Mesenchymal stem cell (in vitro differentiated cells and primary cell): ENCODE measurements at regions not wholly inside any gene's neighbourhood (a gene's known extent, or its start where the extent isn't known, plus 50 kb on each side); places are given as distances from the start of the nearest gene placed in this dataset.
A peak's percentile ranks its signal among the peaks of the same experiment; 100 is the strongest.

Source experiments
- DNase-seq: peaks from one replicate; pipeline ENCODE4 v3.0.0-alpha.2; 2013
- H2AFZ ChIP-seq: one replicate; pipeline ENCODE4 v1.6.1; 2013; ENCODE audit warnings: low read depth, mild to moderate bottlenecking, control low read depth, inconsistent platforms, low read length, moderate library complexity
- H2AK5ac ChIP-seq: 2 replicates; pipeline ENCODE4 v1.6.1; 2013; ENCODE audit warnings: low read length, moderate library complexity, mild to moderate bottlenecking, inconsistent platforms; ENCODE audit not compliant: severe bottlenecking
- H2BK120ac ChIP-seq: one replicate; pipeline ENCODE4 v1.6.1; 2013; ENCODE audit warnings: low read depth, mild to moderate bottlenecking, inconsistent platforms, low read length, moderate library complexity
- H2BK12ac ChIP-seq, 2 experiments: one replicate each; pipeline ENCODE4 v1.6.1; 2013; ENCODE audit warnings: inconsistent platforms in 2 of 2, low read length in 2 of 2, mild to moderate bottlenecking in 2 of 2, moderate library complexity in 2 of 2, control low read depth in 1 of 2
- H2BK15ac ChIP-seq: one replicate; pipeline ENCODE4 v1.6.1; 2013; ENCODE audit warnings: mild to moderate bottlenecking, low read depth, inconsistent platforms; ENCODE audit not compliant: poor library complexity, severe bottlenecking
- H2BK5ac ChIP-seq: 2 replicates; pipeline ENCODE4 v1.6.1; 2013; ENCODE audit warnings: low read depth, mild to moderate bottlenecking, low read length, control low read depth, inconsistent platforms; ENCODE audit not compliant: poor library complexity, severe bottlenecking
- H3K14ac ChIP-seq, 2 experiments: one replicate each; pipeline ENCODE4 v1.6.1; 2013; ENCODE audit warnings: inconsistent platforms in 2 of 2, low read length in 2 of 2, control low read depth in 1 of 2, mild to moderate bottlenecking in 1 of 2, moderate library complexity in 1 of 2
- H3K18ac ChIP-seq, 2 experiments: one replicate each; pipeline ENCODE4 v1.6.1; 2013; ENCODE audit warnings: inconsistent platforms in 2 of 2, low read length in 2 of 2, control low read depth in 1 of 2, low read depth in 1 of 2, mild to moderate bottlenecking in 1 of 2
- H3K23ac ChIP-seq, 2 experiments: one replicate each; pipeline ENCODE4 v1.6.1; 2013; ENCODE audit warnings: inconsistent platforms in 2 of 2, low read length in 2 of 2, mild to moderate bottlenecking in 2 of 2, moderate library complexity in 2 of 2, control low read depth in 1 of 2
- H3K27ac ChIP-seq: 2 replicates; pipeline ENCODE4 v1.5.1; 2013; ENCODE audit warnings: mild to moderate bottlenecking, moderate library complexity, low read length, control low read depth, inconsistent platforms; ENCODE audit not compliant: poor library complexity, severe bottlenecking
- H3K27me3 ChIP-seq, 2 experiments: 2 replicates each; pipeline versions ENCODE4 v1.6.1 to v1.7.0; 2013; ENCODE audit warnings: low read length in 2 of 2, mild to moderate bottlenecking in 2 of 2, moderate library complexity in 2 of 2, control low read depth in 1 of 2, inconsistent platforms in 1 of 2; ENCODE audit not compliant: control insufficient read depth in 1 of 2, insufficient read depth in 1 of 2
- H3K36me3 ChIP-seq, 2 experiments: 2 replicates each; pipeline versions ENCODE4 v1.6.1 to v1.7.0; 2013; ENCODE audit warnings: low read length in 2 of 2, control low read depth in 1 of 2, inconsistent platforms in 1 of 2, low read depth in 1 of 2, mild to moderate bottlenecking in 1 of 2; ENCODE audit not compliant: insufficient read depth in 2 of 2, control insufficient read depth in 1 of 2
- H3K4ac ChIP-seq, 2 experiments: one replicate each; pipeline ENCODE4 v1.6.1; 2013; ENCODE audit warnings: inconsistent platforms in 2 of 2, low read length in 2 of 2, mild to moderate bottlenecking in 2 of 2, moderate library complexity in 2 of 2, control low read depth in 1 of 2, low read depth in 1 of 2
- H3K4me1 ChIP-seq: 2 replicates; pipeline ENCODE4 v1.6.1; 2013; ENCODE audit warnings: low read depth, low read length, control low read depth; ENCODE audit not compliant: control insufficient read depth, insufficient read depth
- H3K4me2 ChIP-seq: 2 replicates; pipeline ENCODE4 v1.6.1; 2013; ENCODE audit warnings: low read length, mild to moderate bottlenecking, inconsistent platforms; ENCODE audit not compliant: poor library complexity, severe bottlenecking
- H3K4me3 ChIP-seq, 2 experiments: 2 replicates each; pipeline versions ENCODE4 v1.5.1 to v1.7.0; 2013; ENCODE audit warnings: low read length in 2 of 2, mild to moderate bottlenecking in 2 of 2, control low read depth in 1 of 2, low read depth in 1 of 2; ENCODE audit not compliant: insufficient read depth in 1 of 2
- H3K79me1 ChIP-seq: replicated peaks from 2 replicates; pipeline ENCODE4 v1.6.1; 2013; ENCODE audit warnings: mild to moderate bottlenecking, control low read depth, low read length, inconsistent platforms; ENCODE audit not compliant: poor library complexity, severe bottlenecking
- H3K9ac ChIP-seq: 2 replicates; pipeline ENCODE4 v1.7.0; 2013; ENCODE audit warnings: mild to moderate bottlenecking, low read length, moderate library complexity
- H3K9me3 ChIP-seq: 2 replicates; pipeline ENCODE4 v1.7.0; 2013; ENCODE audit warnings: mild to moderate bottlenecking, low read length; ENCODE audit not compliant: control insufficient read depth
- H4K8ac ChIP-seq: one replicate; pipeline ENCODE4 v1.6.1; 2013; ENCODE audit warnings: inconsistent platforms, mild to moderate bottlenecking, low read length, moderate library complexity
- H4K91ac ChIP-seq: one replicate; pipeline ENCODE4 v1.6.1; 2013; ENCODE audit warnings: mild to moderate bottlenecking, low read length, inconsistent platforms
- whole genome bisulfite sequencing: methylation state at CpG from one replicate; pipeline ENCODE4 v1.1.7; 2013; ENCODE audit warnings: mixed read lengths; 5-methylcytosine and 5-hydroxymethylcytosine counted together

GRCh38 chr12:25384893-25385248, 134.1 kb upstream of the KRAS start:
- 17% methylated on average over 14 of the region's 14 CpGs for WGBS
- Histone ChIP-seq H3K4ac (peak overlapping the region in 1 of 2 experiments; percentile 42), H3K9ac (peak overlapping the region; percentile 99), H3K18ac (peak overlapping the region in 1 of 2 experiments; percentile 81), H3K9me3 (no peaks in the 10 kb centered on the region), H3K27me3 (no peaks in the 10 kb centered on the region), H2BK15ac (no peak overlapping the region), H2BK5ac (no peak overlapping the region), H3K27ac (peak overlapping the region; percentile 94), H3K23ac (no peak overlapping the region), H3K4me1 (peaks cover 6% of the 10 kb centered on the region), H4K8ac (peak overlapping the region; percentile 8), H3K4me3 (peak overlapping the region; percentile 81 to 84), H2BK120ac (no peak overlapping the region), H2AFZ (no peak overlapping the region), H3K79me1 (no peaks in the 10 kb centered on the region), H2BK12ac (peak overlapping the region in 1 of 2 experiments; percentile 59), H3K36me3 (no peaks in the 10 kb centered on the region), H3K4me2 (peak overlapping the region; percentile 38), H3K14ac (peak overlapping the region in 1 of 2 experiments; percentile 38), H2AK5ac (no peak overlapping the region), H4K91ac (no peak overlapping the region)
- no peak for DNase-seq

- no peak overlapping the region for H3K4me2 ChIP-seq
- H3K27me3 ChIP-seq = no peaks in the 10 kb centered on the region
- no peaks in the 10 kb centered on the region for H3K9me3 ChIP-seq
- peaks cover 6% of the 10 kb centered on the region for H3K4me1 ChIP-seq
- H3K27ac ChIP-seq = no peak overlapping the region
- peak overlapping the region; percentile 99 for H3K9ac ChIP-seq
- no peak overlapping the region for H2BK15ac ChIP-seq
- 90% methylated on average over 18 of the region's 18 CpGs for WGBS
- H2AFZ ChIP-seq = no peak overlapping the region
- DNase-seq = peak; percentile 8
- H3K14ac ChIP-seq = no peak overlapping the region
- H2BK12ac ChIP-seq = peak overlapping the region in 1 of 2 experiments; percentile 59
- peak overlapping the region in 1 of 2 experiments; percentile 24 for H3K4ac ChIP-seq
- no peak overlapping the region for H4K8ac ChIP-seq
- peak overlapping the region in 1 of 2 experiments; percentile 84 for H3K4me3 ChIP-seq
- no peaks in the 10 kb centered on the region for H3K36me3 ChIP-seq
- no peak overlapping the region for H2BK120ac ChIP-seq
- no peak overlapping the region for H3K23ac ChIP-seq
- no peak overlapping the region for H2AK5ac ChIP-seq
- H3K79me1 ChIP-seq = no peaks in the 10 kb centered on the region
- H3K18ac ChIP-seq = no peak overlapping the region
- H2BK5ac ChIP-seq = no peak overlapping the region
- H4K91ac ChIP-seq = no peak overlapping the region
Measured at GRCh38 chr12:25384038-25384892, 133.5 kb upstream of the KRAS start.

- H2BK5ac ChIP-seq = no peak overlapping the region
- 90% methylated on average over 7 of the region's 7 CpGs for WGBS
- H3K23ac ChIP-seq = peak overlapping the region in 1 of 2 experiments; percentile 1
- no peaks in the 10 kb centered on the region for H3K36me3 ChIP-seq
- no peak overlapping the region for H3K27ac ChIP-seq
- no peak overlapping the region for H4K8ac ChIP-seq
- H3K9me3 ChIP-seq = no peaks in the 10 kb centered on the region
- H3K79me1 ChIP-seq = no peaks in the 10 kb centered on the region
- no peak overlapping the region for H2BK120ac ChIP-seq
- no peak overlapping the region for H4K91ac ChIP-seq
- no peaks in the 10 kb centered on the region for H3K27me3 ChIP-seq
- no peak overlapping the region for H3K4me2 ChIP-seq
- no peak overlapping the region for H3K18ac ChIP-seq
- DNase-seq = no peak
- no peak overlapping the region for H3K4me3 ChIP-seq
- no peak overlapping the region for H3K4ac ChIP-seq
- H3K14ac ChIP-seq = peak overlapping the region in 1 of 2 experiments; percentile 68
- H2AK5ac ChIP-seq = no peak overlapping the region
- H3K4me1 ChIP-seq = peaks cover 6% of the 10 kb centered on the region
- H2BK12ac ChIP-seq = no peak overlapping the region
- H3K9ac ChIP-seq = no peak overlapping the region
- H2AFZ ChIP-seq = no peak overlapping the region
- H2BK15ac ChIP-seq = no peak overlapping the region
Measured at GRCh38 chr12:25382311-25383106, 131.8 kb upstream of the KRAS start.
